Panc1 (cell line): ENCODE measurements at regions not wholly inside any gene's neighbourhood (a gene's known extent, or its start where the extent isn't known, plus 50 kb on each side); places are given as distances from the start of the nearest gene placed in this dataset.

Experiments
- ATAC-seq: fragments of 200-7000 bp; cut with Tn5 transposase; 2 replicates; pipeline ENCODE4 v1.9.1; 2020; ENCODE audit warnings: mild to moderate bottlenecking, moderate library complexity
- BruUV-seq: library from RNA; stranded (reverse); fragments of 400-500 nt; replicated peaks from 2 replicates; lab custom pipeline; 2021; lab: Mats Ljungman, UMichigan
- CTCF ChIA-PET: fragments of 300-600 bp; sonication (Branson Sonifier 250); formaldehyde crosslinking; loops from one replicate; lab custom pipeline; 2022; ENCODE audit warnings: antibody characterized with exemption; lab: Charles Lee
- POLR2A ChIA-PET: fragments of 300-600 bp; sonication (Branson Sonifier 250); formaldehyde crosslinking; loops from one replicate; lab custom pipeline; 2022; ENCODE audit warnings: antibody characterized with exemption; lab: Charles Lee
- DNase-seq: peaks from one replicate; pipeline ENCODE4 v3.0.0-alpha.2; 2010; ENCODE audit warnings: low read depth, low spot score
- H3K27ac ChIP-seq: 2 replicates; pipeline ENCODE4 v1.5.1; 2011; ENCODE audit warnings: mild to moderate bottlenecking, low read length, inconsistent platforms
- H3K27me3 ChIP-seq: fragments of 200-500 bp; sonication (Bioruptor generic); 2 replicates; pipeline ENCODE4 v1.6.0; 2014; ENCODE audit warnings: low read length, inconsistent platforms; ENCODE audit not compliant: control insufficient read depth, insufficient read depth
- H3K36me3 ChIP-seq: fragments of 200-500 bp; sonication (Bioruptor generic); 2 replicates; pipeline ENCODE4 v1.5.1; 2014; ENCODE audit warnings: inconsistent platforms, mild to moderate bottlenecking, low read length, moderate library complexity; ENCODE audit not compliant: control insufficient read depth, insufficient read depth
- H3K4me1 ChIP-seq: 2 replicates; pipeline ENCODE4 v1.5.1; 2011; ENCODE audit warnings: inconsistent platforms, mild to moderate bottlenecking, low read length, moderate library complexity; ENCODE audit not compliant: control insufficient read depth, insufficient read depth
- H3K4me3 ChIP-seq, 2 experiments: 2 replicates each; pipeline ENCODE4 v1.5.1; 2011 to 2012; ENCODE audit warnings: low read depth in 2 of 2, low read length in 2 of 2, mild to moderate bottlenecking in 2 of 2, inconsistent platforms in 1 of 2, moderate library complexity in 1 of 2
- H3K9me3 ChIP-seq: fragments of 200-500 bp; sonication (Bioruptor generic); 2 replicates; pipeline ENCODE4 v1.5.1; 2014; ENCODE audit warnings: low read depth, mild to moderate bottlenecking, inconsistent platforms, low read length, moderate library complexity; ENCODE audit not compliant: control insufficient read depth, insufficient read depth
- CTCF ChIP-seq: fragments of 450-650 bp; IDR thresholded peaks from 2 replicates; pipeline ENCODE4 v1.5.1; 2017; ENCODE audit warnings: mild to moderate bottlenecking
- POLR2AphosphoS5 ChIP-seq: IDR thresholded peaks from 2 replicates; pipeline ENCODE4 v1.6.1; 2012; ENCODE audit warnings: mild to moderate bottlenecking, low read depth, low read length, moderate library complexity
- REST ChIP-seq, 2 experiments: IDR thresholded peaks; 2 replicates each; pipeline ENCODE4 v1.6.1; 2011 to 2012; ENCODE audit warnings: low read depth in 2 of 2, control low read depth in 1 of 2, low read length in 1 of 2, mild to moderate bottlenecking in 1 of 2, moderate library complexity in 1 of 2; ENCODE audit not compliant: insufficient read depth in 1 of 2
- SIN3A ChIP-seq: IDR thresholded peaks from 2 replicates; pipeline ENCODE4 v1.6.1; 2012; ENCODE audit warnings: low read depth, mild to moderate bottlenecking, low read length, moderate library complexity, borderline replicate concordance; ENCODE audit not compliant: insufficient read depth
- TCF7L2 ChIP-seq: IDR thresholded peaks from 2 replicates; pipeline ENCODE4 v1.6.1; 2011; ENCODE audit warnings: mild to moderate bottlenecking, low read depth, low read length, inconsistent platforms
- in situ Hi-C: cut with HindIII; loops from 2 replicates; pipeline ENCODE4 v1.10.0; 2016; ENCODE audit warnings: low sequenced_read_pairs, low pct_unique_long_range_greater_than_20kb
- intact Hi-C: fragments of 100-400 bp; cut with micrococcal nuclease; formaldehyde crosslinking; loops from one replicate; pipeline ENCODE4 v1.10.0; 2022; ENCODE audit not compliant: unreplicated experiment

GRCh38 chr15:38090678-38091077 is 156.2 kb downstream of the TMCO5A start:
- H3K4me1 ChIP-seq: no peaks in the 10 kb centered on the region
- no peaks in the 10 kb centered on the region; the same call in 1 of the 2 replicates for H3K27me3 ChIP-seq
- in situ Hi-C loops: no loop called here
- ChIA-PET CTCF (no interaction called here), POLR2A (no interaction called here)
- no peak overlapping the region for H3K4me3 ChIP-seq
- H3K36me3 ChIP-seq: no peaks in the 10 kb centered on the region
- H3K27ac ChIP-seq: no peak overlapping the region
- no TSS peak for BruUV-seq
- ATAC-seq: no peak
- intact Hi-C loops: no loop called here
- H3K9me3 ChIP-seq: no peaks in the 10 kb centered on the region
- DNase-seq: no peak
- TF ChIP-seq REST (IDR thresholded peaks at IDR 0.05; ENCODE audit: insufficient read depth in 1 of 2, low read depth in 2 of 2, low read length in 1 of 2) (no peak), POLR2AphosphoS5 (no peak)

- no peaks in the 10 kb centered on the region; the same call in 1 of the 2 replicates for H3K27me3 ChIP-seq
- no peaks in the 10 kb centered on the region for H3K9me3 ChIP-seq
- no peak for ATAC-seq
- in situ Hi-C loops: no loop called here
- ChIA-PET POLR2A (no interaction called here), CTCF (no interaction called here)
- H3K4me1 ChIP-seq: no peaks in the 10 kb centered on the region
- BruUV-seq: no TSS peak
- DNase-seq: no peak
- H3K36me3 ChIP-seq: no peaks in the 10 kb centered on the region
- intact Hi-C loops: no loop called here
- TF ChIP-seq TCF7L2 (no peak), SIN3A (no peak), REST (IDR thresholded peaks at IDR 0.05; ENCODE audit: insufficient read depth in 1 of 2, low read depth in 2 of 2, low read length in 1 of 2) (no peak), CTCF (no peak), POLR2AphosphoS5 (no peak)
- no peak overlapping the region for H3K4me3 ChIP-seq
- no peak overlapping the region for H3K27ac ChIP-seq
These were observed 156.7 kb downstream of the TMCO5A start for GRCh38 chr15:38091078-38091645.
